Vagina (tissue), 2 donors: ENCODE measurements at regions not wholly inside any gene's neighbourhood (a gene's known extent, or its start where the extent isn't known, plus 50 kb on each side); places are given as distances from the start of the nearest gene placed in this dataset.
"Not testable (repeated sequence)": the region's sequence is repeated elsewhere in the genome, so short reads cannot be mapped to it uniquely, and the experiment has no call there.

Experiments used
- DNase-seq, 2 donors: peaks; one replicate each; pipeline ENCODE4 v3.0.0-alpha.2; 2017; ENCODE audit errors: extremely low spot score in 2 of 2
- H3K27ac ChIP-seq: fragments of 200-600 bp; sonication (generic); one replicate; pipeline ENCODE4 v1.5.1; 2019
- H3K27me3 ChIP-seq: fragments of 200-600 bp; sonication (generic); one replicate; pipeline ENCODE4 v1.5.1; 2019
- H3K36me3 ChIP-seq, 2 donors: fragments of 200-600 bp; sonication (generic); one replicate each; pipeline ENCODE4 v1.5.1; 2017 to 2019
- H3K4me1 ChIP-seq: fragments of 200-600 bp; sonication (generic); one replicate; pipeline ENCODE4 v1.5.1; 2019
- H3K4me3 ChIP-seq, 2 donors: fragments of 200-600 bp; sonication (generic); 1 replicate in 1 of 2; 2 replicates in 1 of 2; pipeline ENCODE4 v1.5.1; 2016 to 2019
- H3K9me3 ChIP-seq: fragments of 200-600 bp; sonication (generic); one replicate; pipeline ENCODE4 v1.5.1; 2019
- CTCF ChIP-seq, 3 experiments: fragments of 450-650 bp in 2 of 3; fragments of 200-600 bp in 1 of 3; sonication (generic) in 1 of 3; IDR thresholded peaks; one replicate each; pipeline ENCODE4 v1.5.1; 2017 to 2019; ENCODE audit warnings: antibody characterized with exemption in 3 of 3, mild to moderate bottlenecking in 2 of 3, moderate library complexity in 2 of 3
- POLR2A ChIP-seq, 2 donors: fragments of 450-650 bp; IDR thresholded peaks; one replicate each; pipeline ENCODE4 v1.6.1; 2017; ENCODE audit warnings: antibody characterized with exemption in 2 of 2, mild to moderate bottlenecking in 2 of 2, moderate library complexity in 2 of 2
- POLR2AphosphoS5 ChIP-seq, 2 donors: sonication (generic); formaldehyde crosslinking; IDR thresholded peaks; one replicate each; pipeline ENCODE4 v1.9.0; 2017; ENCODE audit warnings: antibody characterized with exemption in 2 of 2, mild to moderate bottlenecking in 2 of 2, low read depth in 1 of 2; ENCODE audit not compliant: insufficient read depth in 1 of 2
- intact Hi-C: fragments of 100-400 bp; cut with DNase I; formaldehyde crosslinking; loops from one replicate; pipeline ENCODE4 v1.15.1; 2023

DNA sequence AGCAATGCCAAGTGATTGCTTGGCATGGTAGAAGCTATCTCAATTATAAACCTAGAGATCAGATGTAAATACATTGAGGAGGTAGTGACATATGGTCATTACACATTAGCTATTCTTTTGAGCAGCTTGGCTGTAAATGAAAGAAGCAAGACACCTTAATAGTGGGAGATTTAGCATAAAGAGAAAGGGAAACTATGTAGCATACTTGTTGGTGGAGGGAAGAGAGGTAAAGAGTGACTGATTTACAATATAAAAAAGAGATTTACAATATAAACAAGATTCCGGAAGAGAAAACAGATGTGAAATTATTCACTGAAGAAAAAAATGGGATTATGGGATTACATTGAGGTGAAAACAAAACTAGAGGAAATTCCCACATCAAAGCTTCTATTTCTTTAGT lies 2009.6 kb downstream of the OLFM4 start:
- H3K9me3 ChIP-seq = no peaks in the 10 kb centered on the region
- intact Hi-C loops = no loop called here
- no peaks in the 10 kb centered on the region for H3K4me1 ChIP-seq
- H3K36me3 ChIP-seq = no peaks in the 10 kb centered on the region
- TF ChIP-seq POLR2A (IDR thresholded peaks at IDR 0.05) (no peak), CTCF (IDR thresholded peaks at IDR 0.05) (no peak)
- no peak overlapping the region for H3K4me3 ChIP-seq
- H3K27ac ChIP-seq = no peak overlapping the region
- DNase-seq = no peak
- H3K27me3 ChIP-seq = no peaks in the 10 kb centered on the region

DNA sequence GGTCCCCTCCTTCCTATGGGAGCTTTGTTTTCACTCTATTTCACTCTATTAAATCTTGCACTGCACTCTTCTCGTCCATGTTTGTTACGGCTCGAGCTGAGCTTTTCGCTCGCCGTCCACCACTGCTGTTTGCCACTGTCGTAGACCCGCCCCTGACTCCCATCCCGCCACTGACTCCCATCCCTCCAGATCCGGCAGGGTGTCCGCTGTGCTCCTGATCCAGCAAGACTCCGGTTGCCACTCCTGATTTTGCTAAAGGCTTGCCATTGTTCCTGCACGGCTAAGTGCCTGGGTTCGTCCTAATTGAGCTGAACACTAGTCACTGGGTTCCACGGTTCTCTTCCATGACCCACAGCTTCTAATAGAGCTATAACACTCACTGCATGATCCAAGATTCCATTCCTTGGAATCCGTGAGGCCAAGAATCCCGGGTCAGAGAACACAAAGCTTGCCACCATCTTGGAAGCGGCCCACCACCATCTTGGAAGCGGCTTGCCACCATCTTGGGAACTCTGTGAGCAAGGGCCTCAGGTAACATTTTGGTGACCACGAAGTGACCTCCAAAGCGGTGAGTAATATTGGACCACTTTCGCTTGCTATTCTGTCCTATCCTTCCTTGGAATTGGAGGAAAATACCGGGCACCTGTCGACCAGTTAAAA lies 2025.4 kb downstream of the OLFM4 start:
- DNase-seq, H3K27ac ChIP-seq, H3K4me1 ChIP-seq, H3K9me3 ChIP-seq, intact Hi-C loops, H3K27me3 ChIP-seq, H3K4me3 ChIP-seq, H3K36me3 ChIP-seq: not testable (repeated sequence)

GRCh38 chr13:55055666-55056065 lies 2027.1 kb downstream of the OLFM4 start:
- H3K9me3 ChIP-seq, intact Hi-C loops, H3K4me3 ChIP-seq, H3K4me1 ChIP-seq, DNase-seq, H3K36me3 ChIP-seq, H3K27me3 ChIP-seq, H3K27ac ChIP-seq: not testable (repeated sequence)

GRCh38 chr13:55062662-55063061 lies 2034.0 kb downstream of the OLFM4 start:
- intact Hi-C loops = no loop called here
- Histone ChIP-seq H3K36me3 (no peaks in the 10 kb centered on the region), H3K27me3 (no peaks in the 10 kb centered on the region), H3K4me1 (no peaks in the 10 kb centered on the region), H3K4me3 (no peak overlapping the region), H3K9me3 (no peaks in the 10 kb centered on the region), H3K27ac (no peak overlapping the region)
- TF ChIP-seq CTCF (IDR thresholded peaks at IDR 0.05) = no peak
- TF ChIP-seq POLR2A (IDR thresholded peaks at IDR 0.05) = no peak
- no peak for TF ChIP-seq POLR2AphosphoS5 (IDR thresholded peaks at IDR 0.05; ENCODE audit: insufficient read depth in 1 of 2, low read depth in 1 of 2)
- DNase-seq = no peak

DNA sequence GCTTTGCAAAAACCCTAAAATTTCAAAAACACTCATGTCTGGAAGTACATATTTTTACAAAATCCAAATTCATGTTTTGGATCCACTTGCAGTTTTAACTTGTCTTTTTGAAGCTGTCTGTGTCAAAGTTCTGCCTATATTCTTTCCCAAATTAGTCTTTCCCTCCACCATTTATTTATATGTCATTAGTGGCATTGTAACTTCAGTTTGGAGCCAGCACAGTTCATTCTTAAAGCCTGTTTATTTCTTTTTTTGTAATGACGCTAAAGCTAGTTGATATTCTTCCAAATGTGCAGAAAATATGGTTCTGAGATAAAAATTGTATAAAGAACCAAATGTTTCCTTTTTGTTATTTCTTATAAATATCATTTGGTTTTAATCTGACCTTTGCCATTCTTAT lies 2039.3 kb downstream of the OLFM4 start:
- DNase-seq = no peak
- Histone ChIP-seq H3K4me1 (no peaks in the 10 kb centered on the region), H3K9me3 (no peaks in the 10 kb centered on the region), H3K36me3 (no peaks in the 10 kb centered on the region), H3K27ac (no peak overlapping the region), H3K27me3 (no peaks in the 10 kb centered on the region), H3K4me3 (no peak overlapping the region)
- TF ChIP-seq POLR2A (IDR thresholded peaks at IDR 0.05) = no peak
- no peak for TF ChIP-seq POLR2AphosphoS5 (IDR thresholded peaks at IDR 0.05; ENCODE audit: insufficient read depth in 1 of 2, low read depth in 1 of 2)
- no peak for TF ChIP-seq CTCF (IDR thresholded peaks at IDR 0.05)
- intact Hi-C loops = no loop called here

GRCh38 chr13:55069746-55070145 lies 2041.1 kb downstream of the OLFM4 start:
- DNase-seq = no peak
- Histone ChIP-seq H3K27me3 (no peaks in the 10 kb centered on the region), H3K27ac (no peak overlapping the region), H3K9me3 (no peaks in the 10 kb centered on the region), H3K36me3 (no peaks in the 10 kb centered on the region), H3K4me1 (no peaks in the 10 kb centered on the region), H3K4me3 (no peak overlapping the region)
- TF ChIP-seq POLR2A (IDR thresholded peaks at IDR 0.05) (no peak), POLR2AphosphoS5 (IDR thresholded peaks at IDR 0.05; ENCODE audit: insufficient read depth in 1 of 2, low read depth in 1 of 2) (no peak), CTCF (IDR thresholded peaks at IDR 0.05) (no peak)
- intact Hi-C loops = no loop called here
